Activated CD8-positive, alpha-beta T cell treated with anti-CD3 and anti-CD28 coated beads, Interleukin-2, amount 10 ng/mL, durations not matched to agents 7 days and 5 days (primary cell): ENCODE measurements at regions not wholly inside any gene's neighbourhood (a gene's known extent, or its start where the extent isn't known, plus 50 kb on each side); places are given as distances from the start of the nearest gene placed in this dataset.
A peak's percentile ranks its signal among the peaks of the same experiment; 100 is the strongest.

ENCODE experiments used
- ATAC-seq: fragments of 150-1000 bp; cut with Tn5 transposase; one replicate; pipeline ENCODE4 v1.10.0; 2021; ENCODE audit warnings: moderate library complexity
- CTCF ChIA-PET: fragments of 350-600 bp; sonication (Branson Sonifier 250); formaldehyde crosslinking; loops from one replicate; lab custom pipeline; 2021; ENCODE audit warnings: antibody characterized with exemption; lab: Charles Lee
- POLR2A ChIA-PET: fragments of 350-600 bp; sonication (Branson Sonifier 250); formaldehyde crosslinking; loops from one replicate; lab custom pipeline; 2021; ENCODE audit warnings: antibody characterized with exemption; lab: Charles Lee
- DNase-seq: peaks from one replicate; pipeline ENCODE4 v3.0.0-alpha.2; 2020
- H3K27ac Mint-ChIP-seq: one replicate; pipeline ENCODE4 v1.8.0; 2021; ENCODE audit warnings: mild to moderate bottlenecking, mixed read lengths
- H3K27me3 Mint-ChIP-seq: one replicate; pipeline ENCODE4 v1.8.0; 2021; ENCODE audit warnings: low read depth, mixed read lengths
- H3K36me3 Mint-ChIP-seq: one replicate; pipeline ENCODE4 v1.8.0; 2021; ENCODE audit warnings: low read depth, mixed read lengths
- H3K4me1 Mint-ChIP-seq: one replicate; pipeline ENCODE4 v1.8.0; 2021; ENCODE audit warnings: low read depth, mixed read lengths
- H3K4me3 Mint-ChIP-seq: one replicate; pipeline ENCODE4 v1.8.0; 2021; ENCODE audit warnings: mild to moderate bottlenecking, mixed read lengths
- H3K9me3 Mint-ChIP-seq: one replicate; pipeline ENCODE4 v1.8.0; 2022; ENCODE audit warnings: mixed read lengths; ENCODE audit not compliant: insufficient read depth

- ChIA-PET CTCF (no interaction called here), POLR2A (no interaction called here)
- Mint-ChIP-seq H3K4me3 (no peak overlapping the region), H3K36me3 (no peaks in the 10 kb centered on the region), H3K27ac (no peak overlapping the region), H3K27me3 (peaks cover 50% of the 10 kb centered on the region), H3K9me3 (no peaks in the 10 kb centered on the region), H3K4me1 (peaks cover 10% of the 10 kb centered on the region)
- ATAC-seq (no peak), DNase-seq (no peak)
Observed at GRCh38 chr15:96035091-96035490, 295.4 kb upstream of the NR2F2 start.

DNA sequence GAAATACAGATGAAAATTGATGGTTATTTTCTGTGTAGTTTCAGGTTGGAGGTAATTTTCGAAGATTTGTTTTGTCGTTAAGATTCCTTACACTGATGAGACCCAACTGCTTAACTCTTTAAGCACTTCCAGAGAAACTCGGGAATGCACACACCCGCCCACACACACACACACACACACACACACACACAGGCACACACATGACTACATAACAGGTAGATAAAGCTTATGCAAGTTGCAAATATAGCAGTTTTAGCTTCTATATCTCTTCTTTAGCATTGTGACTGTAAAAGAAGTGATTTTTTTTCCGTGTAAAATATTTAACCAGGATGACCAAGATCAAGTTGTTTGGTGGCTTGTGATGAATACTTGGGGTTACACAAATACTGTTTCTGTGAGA lies 294.9 kb upstream of the NR2F2 start:
- POLR2A ChIA-PET, result no interaction called here
- no peak overlapping the region for H3K4me3 Mint-ChIP-seq
- H3K9me3 Mint-ChIP-seq, result no peaks in the 10 kb centered on the region
- no peak for ATAC-seq
- no peak for DNase-seq
- H3K27ac Mint-ChIP-seq, result no peak overlapping the region
- H3K27me3 Mint-ChIP-seq, result peaks cover 53% of the 10 kb centered on the region
- CTCF ChIA-PET, result no interaction called here
- H3K36me3 Mint-ChIP-seq, result no peaks in the 10 kb centered on the region
- peaks cover 10% of the 10 kb centered on the region for H3K4me1 Mint-ChIP-seq

- ATAC-seq, result peak; percentile 30
- ChIA-PET POLR2A (no interaction called here), CTCF (no interaction called here)
- no peaks in the 10 kb centered on the region for H3K9me3 Mint-ChIP-seq
- H3K27ac Mint-ChIP-seq, result no peak overlapping the region
- H3K27me3 Mint-ChIP-seq, result peaks cover 58% of the 10 kb centered on the region
- peak; percentile 39 for DNase-seq
- H3K4me1 Mint-ChIP-seq, result peaks cover 10% of the 10 kb centered on the region
- no peak overlapping the region for H3K4me3 Mint-ChIP-seq
- H3K36me3 Mint-ChIP-seq, result no peaks in the 10 kb centered on the region
Observed at GRCh38 chr15:96037584-96037983, 292.9 kb upstream of the NR2F2 start.

GRCh38 chr15:96038131-96038530 lies 292.4 kb upstream of the NR2F2 start:
- H3K4me3 Mint-ChIP-seq, result no peak overlapping the region
- CTCF ChIA-PET, result interaction anchor here (1.0 kb wide), 1 partner anchor 10 kb away, joined by 3 read pairs; no protein-coding TSS in a partner anchor

GRCh38 chr15:96038650-96039049 lies 291.9 kb upstream of the NR2F2 start:
- H3K27ac Mint-ChIP-seq, result no peak overlapping the region
- CTCF ChIA-PET, result interaction anchor here (1.0 kb wide), 1 partner anchor 10 kb away, joined by 3 read pairs; no protein-coding TSS in a partner anchor
- no peaks in the 10 kb centered on the region for H3K36me3 Mint-ChIP-seq
- DNase-seq, result no peak
- H3K27me3 Mint-ChIP-seq, result peaks cover 61% of the 10 kb centered on the region
- H3K4me3 Mint-ChIP-seq, result no peak overlapping the region
- POLR2A ChIA-PET, result no interaction called here
- H3K4me1 Mint-ChIP-seq, result peaks cover 10% of the 10 kb centered on the region
- H3K9me3 Mint-ChIP-seq, result no peaks in the 10 kb centered on the region
- ATAC-seq, result no peak

More at GRCh38 chr15:96038131-96038530, 292.4 kb upstream of the NR2F2 start:
- DNase-seq, result no peak
- H3K27ac Mint-ChIP-seq, result no peak overlapping the region
- POLR2A ChIA-PET, result no interaction called here
- ATAC-seq, result no peak
- H3K4me1 Mint-ChIP-seq, result peaks cover 10% of the 10 kb centered on the region
- no peaks in the 10 kb centered on the region for H3K36me3 Mint-ChIP-seq
- H3K27me3 Mint-ChIP-seq, result peaks cover 59% of the 10 kb centered on the region
- H3K9me3 Mint-ChIP-seq, result no peaks in the 10 kb centered on the region

DNA sequence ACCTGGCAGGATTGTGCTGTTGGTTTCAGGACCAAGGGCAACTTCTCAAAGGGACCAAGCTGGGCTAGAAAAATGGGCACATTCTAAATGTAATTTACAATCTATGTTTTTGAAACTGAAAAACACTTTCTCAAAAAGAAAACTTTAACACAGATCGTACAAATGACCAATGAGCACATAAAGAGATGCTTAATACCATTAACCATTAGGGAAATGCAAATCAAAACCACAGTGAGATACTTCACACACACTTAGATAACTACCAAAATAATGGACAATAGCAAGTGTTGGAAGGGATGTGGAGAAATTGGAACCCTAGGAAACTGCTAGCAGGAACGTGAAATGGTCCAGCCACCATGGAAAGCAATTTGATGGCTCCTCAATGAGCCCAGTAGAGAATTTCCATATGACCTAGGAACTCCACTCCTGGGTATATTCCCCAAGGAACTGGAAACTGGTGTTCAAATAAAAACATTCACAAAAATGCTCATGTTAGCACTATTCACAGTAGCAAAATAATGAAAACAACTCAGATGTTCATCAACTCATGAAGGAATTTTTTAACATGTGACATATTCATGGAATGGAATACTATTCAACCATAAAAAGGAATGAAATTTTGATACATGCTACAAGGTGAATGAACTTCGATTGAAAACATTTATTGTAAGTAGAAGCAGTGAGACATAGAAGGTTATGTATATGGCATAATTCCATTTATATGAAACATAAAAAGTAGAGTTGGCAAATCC lies 288.3 kb upstream of the NR2F2 start:
- ATAC-seq (no peak), DNase-seq (no peak)
- Mint-ChIP-seq H3K9me3 (no peaks in the 10 kb centered on the region), H3K4me3 (no peak overlapping the region), H3K36me3 (no peaks in the 10 kb centered on the region), H3K4me1 (peaks cover 6% of the 10 kb centered on the region), H3K27me3 (peaks cover 44% of the 10 kb centered on the region), H3K27ac (no peak overlapping the region)
- ChIA-PET POLR2A (no interaction called here), CTCF (no interaction called here)

- H3K9me3 Mint-ChIP-seq, result no peaks in the 10 kb centered on the region
- H3K4me3 Mint-ChIP-seq, result no peak overlapping the region
- H3K27me3 Mint-ChIP-seq, result peaks cover 45% of the 10 kb centered on the region
- H3K36me3 Mint-ChIP-seq, result no peaks in the 10 kb centered on the region
- peaks cover under 1% of the 10 kb centered on the region for H3K4me1 Mint-ChIP-seq
- no peak overlapping the region for H3K27ac Mint-ChIP-seq
- ChIA-PET CTCF (no interaction called here), POLR2A (no interaction called here)
- ATAC-seq (no peak), DNase-seq (no peak)
Observed at GRCh38 chr15:96042734-96043224, 287.7 kb upstream of the NR2F2 start.

- no peaks in the 10 kb centered on the region for H3K4me1 Mint-ChIP-seq
- H3K27me3 Mint-ChIP-seq, result peaks cover 43% of the 10 kb centered on the region
- H3K27ac Mint-ChIP-seq, result no peak overlapping the region
- H3K36me3 Mint-ChIP-seq, result no peaks in the 10 kb centered on the region
- POLR2A ChIA-PET, result no interaction called here
- ATAC-seq (no peak), DNase-seq (no peak)
- no peak overlapping the region for H3K4me3 Mint-ChIP-seq
- no peaks in the 10 kb centered on the region for H3K9me3 Mint-ChIP-seq
- CTCF ChIA-PET, result interaction anchor here (1.1 kb wide), 1 partner anchor 42 kb away, joined by 3 read pairs; no protein-coding TSS in a partner anchor
Observed at GRCh38 chr15:96043591-96044171, 286.8 kb upstream of the NR2F2 start.

- ChIA-PET POLR2A (no interaction called here), CTCF (no interaction called here)
- no peaks in the 10 kb centered on the region for H3K9me3 Mint-ChIP-seq
- H3K36me3 Mint-ChIP-seq, result no peaks in the 10 kb centered on the region
- H3K4me3 Mint-ChIP-seq, result no peak overlapping the region
- DNase-seq (no peak), ATAC-seq (no peak)
- peaks cover 40% of the 10 kb centered on the region for H3K27me3 Mint-ChIP-seq
- no peaks in the 10 kb centered on the region for H3K4me1 Mint-ChIP-seq
- no peak overlapping the region for H3K27ac Mint-ChIP-seq
Observed at GRCh38 chr15:96046620-96047240, 283.8 kb upstream of the NR2F2 start.

DNA sequence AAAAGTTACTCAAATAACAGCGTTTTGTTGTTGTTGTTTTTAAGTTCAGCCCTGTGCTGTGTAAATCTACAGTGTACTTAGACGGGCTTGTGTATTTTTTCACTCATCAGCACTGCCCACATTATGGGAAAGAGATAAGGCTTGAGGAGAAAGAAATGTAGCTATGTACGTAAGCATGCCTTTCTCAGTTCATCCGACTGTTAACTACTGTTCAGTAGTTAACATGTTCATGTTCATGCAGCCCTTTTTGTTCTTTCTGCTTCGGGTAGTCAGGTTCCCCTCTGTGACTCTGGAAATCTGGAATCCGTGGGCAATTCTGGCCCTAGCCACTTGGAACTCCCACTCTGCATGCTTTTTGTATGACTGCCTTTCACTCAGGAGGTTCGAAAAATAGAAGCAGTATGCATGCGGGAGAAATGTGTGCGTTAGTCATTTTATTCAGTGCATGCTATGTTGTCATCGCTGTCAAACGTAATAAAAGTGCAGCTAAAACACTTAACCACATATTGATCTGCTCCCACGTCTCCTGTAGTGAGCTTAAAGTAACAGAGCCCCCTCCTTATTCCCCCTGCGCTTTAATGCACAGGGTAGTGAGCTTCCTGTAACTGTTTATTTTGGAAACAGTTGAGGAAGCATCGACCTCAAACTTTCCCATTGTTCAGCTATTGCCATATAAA lies 283.1 kb upstream of the NR2F2 start:
- H3K4me1 Mint-ChIP-seq, result no peaks in the 10 kb centered on the region
- no peaks in the 10 kb centered on the region for H3K36me3 Mint-ChIP-seq
- ChIA-PET CTCF (interaction anchor here (1.5 kb wide), 1 partner anchor 45 kb away, joined by 3 read pairs; no protein-coding TSS in a partner anchor), POLR2A (no interaction called here)
- peaks cover 40% of the 10 kb centered on the region for H3K27me3 Mint-ChIP-seq
- DNase-seq (no peak), ATAC-seq (no peak)
- H3K9me3 Mint-ChIP-seq, result no peaks in the 10 kb centered on the region
- H3K4me3 Mint-ChIP-seq, result no peak overlapping the region
- no peak overlapping the region for H3K27ac Mint-ChIP-seq

DNA sequence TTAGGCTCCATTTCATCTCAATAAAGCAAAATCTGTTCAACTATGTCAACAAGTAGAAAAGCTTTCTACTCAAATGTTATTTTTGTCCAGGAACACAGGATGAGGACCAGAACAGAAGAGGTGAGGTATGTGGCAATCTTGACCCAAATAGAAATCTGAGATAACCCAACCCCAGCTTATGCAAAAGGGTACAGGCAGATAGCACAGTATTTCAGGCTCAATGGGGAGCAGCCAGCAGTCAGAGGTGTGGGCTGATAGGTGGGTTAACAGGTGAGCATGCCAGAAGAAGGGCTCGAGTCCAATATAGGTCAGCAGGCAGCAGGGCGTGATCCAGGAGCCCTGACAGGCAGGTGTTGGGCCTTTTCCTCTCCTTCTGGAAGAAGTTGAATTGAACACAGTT lies 281.2 kb upstream of the NR2F2 start:
- H3K4me3 Mint-ChIP-seq, result no peak overlapping the region
- H3K27me3 Mint-ChIP-seq, result peaks cover 38% of the 10 kb centered on the region
- POLR2A ChIA-PET, result no interaction called here
- no peak overlapping the region for H3K27ac Mint-ChIP-seq
- CTCF ChIA-PET, result no interaction called here
- no peaks in the 10 kb centered on the region for H3K36me3 Mint-ChIP-seq
- no peaks in the 10 kb centered on the region for H3K9me3 Mint-ChIP-seq
- H3K4me1 Mint-ChIP-seq, result peaks cover 2% of the 10 kb centered on the region
- DNase-seq (no peak), ATAC-seq (no peak)
